ENCODE measurements at regions not wholly inside any gene's neighbourhood (a gene's known extent, or its start where the extent isn't known, plus 50 kb on each side); places are given as distances from the start of the nearest gene placed in this dataset.

DNA sequence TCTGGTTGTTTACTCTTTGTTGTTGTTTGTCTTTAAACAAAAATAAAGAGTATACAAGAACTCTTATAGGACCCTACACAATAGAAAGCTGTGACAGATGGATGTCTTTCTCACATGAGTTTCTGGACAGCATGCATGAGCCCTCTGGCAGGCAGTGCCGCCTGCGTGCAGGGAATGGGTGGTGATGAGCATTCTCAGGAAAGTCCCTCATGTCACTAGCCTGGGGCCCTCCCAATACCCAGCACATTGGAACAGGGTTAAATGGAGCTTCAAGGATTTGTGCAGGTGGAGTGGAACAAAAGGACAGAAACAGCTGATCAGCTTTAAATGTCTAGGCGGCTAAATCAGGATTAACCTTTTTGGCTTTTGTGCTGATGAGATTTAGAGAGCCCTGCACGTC, 181.0 kb upstream of the CD180 start:
- H3K9me3 Mint-ChIP-seq, result peaks cover 0 to 2% (median 0%) of the 10 kb centered on the region in 7 donors
- H3K36me3 ChIP-seq (ENCODE audit: control insufficient read depth, insufficient read depth, low read length), result no peaks in the 10 kb centered on the region
- ATAC-seq (ENCODE audit: low read depth in 2 of 2) (no peak), DNase-seq (no peak)
- H3K27ac ChIP-seq (ENCODE audit: insufficient read depth, low read length, poor library complexity, severe bottlenecking), result no peak overlapping the region
- peaks cover 2% of the 10 kb centered on the region for H3K27me3 ChIP-seq (ENCODE audit: control insufficient read depth, insufficient read depth, low read length)
- no peaks in the 10 kb centered on the region for H3K27me3 Mint-ChIP-seq
- H3K36me3 Mint-ChIP-seq, result no peaks in the 10 kb centered on the region
- H3K9me3 ChIP-seq (ENCODE audit: control insufficient read depth in 2 of 2, low read length in 2 of 2), result no peaks in the 10 kb centered on the region
- H3K27ac Mint-ChIP-seq, result no peak overlapping the region
- H3K4me1 Mint-ChIP-seq, result no peaks in the 10 kb centered on the region
- H3K4me3 Mint-ChIP-seq, result no peak overlapping the region
- no peak overlapping the region for H3K4me3 ChIP-seq (ENCODE audit: low read depth, low read length)
- no peaks in the 10 kb centered on the region for H3K4me1 ChIP-seq (ENCODE audit: control insufficient read depth, insufficient read depth, low read length, poor library complexity, severe bottlenecking)

DNA sequence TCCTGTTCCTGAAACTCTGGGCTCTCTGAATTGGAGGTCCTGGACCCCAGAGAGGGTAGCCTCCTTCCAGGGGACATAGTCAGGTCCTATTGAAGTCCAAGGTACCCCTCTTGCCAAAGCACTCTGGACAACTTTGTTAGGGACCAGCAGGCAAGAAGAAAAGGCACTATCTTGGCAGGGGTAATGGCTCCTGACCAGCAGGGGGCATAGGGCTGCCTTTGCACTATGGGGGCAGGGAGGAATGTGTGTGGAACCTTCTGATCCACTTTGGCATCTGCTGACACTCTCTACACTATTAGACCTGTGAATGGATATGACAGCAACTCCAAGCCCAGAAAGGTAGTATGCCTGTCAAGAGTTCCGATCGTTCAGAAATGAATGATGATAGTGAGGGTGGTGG, 179.0 kb upstream of the CD180 start:
- peaks cover 4% of the 10 kb centered on the region for H3K27me3 Mint-ChIP-seq
- no peaks in the 10 kb centered on the region for H3K9me3 ChIP-seq (ENCODE audit: control insufficient read depth in 2 of 2, low read length in 2 of 2)
- ATAC-seq (ENCODE audit: low read depth in 2 of 2), result no peak
- no peak overlapping the region for H3K4me3 ChIP-seq (ENCODE audit: low read depth, low read length)
- no peak overlapping the region for H3K4me3 Mint-ChIP-seq
- no peaks in the 10 kb centered on the region for H3K4me1 Mint-ChIP-seq
- H3K9me3 Mint-ChIP-seq, result no peaks in the 10 kb centered on the region
- H3K4me1 ChIP-seq (ENCODE audit: control insufficient read depth, insufficient read depth, low read length, poor library complexity, severe bottlenecking), result no peaks in the 10 kb centered on the region
- no peak overlapping the region for H3K27ac ChIP-seq (ENCODE audit: insufficient read depth, low read length, poor library complexity, severe bottlenecking)
- H3K27ac Mint-ChIP-seq, result no peak overlapping the region
- DNase-seq, result peak in 1 of 3 donors; percentile 12
- no peaks in the 10 kb centered on the region for H3K27me3 ChIP-seq (ENCODE audit: control insufficient read depth, insufficient read depth, low read length)
- H3K36me3 Mint-ChIP-seq, result no peaks in the 10 kb centered on the region
- H3K36me3 ChIP-seq (ENCODE audit: control insufficient read depth, insufficient read depth, low read length), result no peaks in the 10 kb centered on the region

DNA sequence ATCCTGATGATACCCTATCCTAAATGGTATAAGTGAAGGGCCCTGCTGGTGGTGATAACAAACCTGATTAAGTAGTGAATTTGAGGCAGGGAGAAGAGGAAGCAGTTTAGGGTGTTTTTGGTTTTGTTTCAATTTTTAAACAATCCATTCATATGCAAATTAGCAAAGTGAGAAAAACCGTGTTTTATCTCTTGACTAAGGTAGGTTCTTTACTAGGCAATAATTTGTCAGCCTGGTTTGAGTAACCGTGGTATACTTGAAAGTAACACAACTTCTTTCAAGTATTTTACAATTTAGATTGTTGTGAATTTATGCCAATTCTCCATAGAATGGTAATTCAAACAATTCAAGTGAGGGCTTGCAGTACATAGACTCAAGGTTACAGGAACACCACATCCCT, 177.8 kb upstream of the CD180 start:
- H3K27ac ChIP-seq (ENCODE audit: insufficient read depth, low read length, poor library complexity, severe bottlenecking), result no peak overlapping the region
- peaks cover 9% of the 10 kb centered on the region for H3K27me3 Mint-ChIP-seq
- ATAC-seq (ENCODE audit: low read depth in 2 of 2) (no peak), DNase-seq (no peak)
- no peaks in the 10 kb centered on the region for H3K4me1 ChIP-seq (ENCODE audit: control insufficient read depth, insufficient read depth, low read length, poor library complexity, severe bottlenecking)
- H3K36me3 ChIP-seq (ENCODE audit: control insufficient read depth, insufficient read depth, low read length), result no peaks in the 10 kb centered on the region
- no peak overlapping the region for H3K4me3 ChIP-seq (ENCODE audit: low read depth, low read length)
- H3K9me3 Mint-ChIP-seq, result no peaks in the 10 kb centered on the region
- H3K4me3 Mint-ChIP-seq, result no peak overlapping the region
- H3K27ac Mint-ChIP-seq, result no peak overlapping the region
- H3K9me3 ChIP-seq (ENCODE audit: control insufficient read depth in 2 of 2, low read length in 2 of 2), result no peaks in the 10 kb centered on the region
- H3K27me3 ChIP-seq (ENCODE audit: control insufficient read depth, insufficient read depth, low read length), result no peaks in the 10 kb centered on the region
- no peaks in the 10 kb centered on the region for H3K36me3 Mint-ChIP-seq
- no peaks in the 10 kb centered on the region for H3K4me1 Mint-ChIP-seq

DNA sequence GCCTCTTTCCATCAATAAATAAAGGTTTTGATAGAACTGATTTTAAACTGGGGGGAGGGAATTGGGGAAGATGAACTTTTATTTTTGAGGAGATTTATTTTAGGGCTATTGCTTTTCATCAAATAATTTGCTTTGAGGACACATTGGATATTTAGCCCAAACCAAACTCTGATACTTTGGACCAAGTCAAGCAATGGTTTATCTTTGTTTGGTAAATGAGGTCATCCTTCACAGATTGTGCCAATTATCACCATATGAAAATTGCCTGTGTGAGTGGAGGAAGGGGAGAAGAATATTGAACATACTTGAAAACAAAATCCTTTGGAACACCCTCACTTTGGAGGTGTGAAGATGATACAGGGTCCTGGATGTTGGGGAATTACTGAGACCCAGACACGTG, 176.9 kb upstream of the CD180 start:
- Mint-ChIP-seq H3K4me3 (no peak overlapping the region), H3K9me3 (no peaks in the 10 kb centered on the region), H3K36me3 (no peaks in the 10 kb centered on the region), H3K27me3 (peaks cover 17% of the 10 kb centered on the region), H3K27ac (no peak overlapping the region), H3K4me1 (no peaks in the 10 kb centered on the region)
- no peak for ATAC-seq (ENCODE audit: low read depth in 2 of 2)
- Histone ChIP-seq H3K27me3 (ENCODE audit: control insufficient read depth, insufficient read depth, low read length) (no peaks in the 10 kb centered on the region), H3K9me3 (ENCODE audit: control insufficient read depth in 2 of 2, low read length in 2 of 2) (no peaks in the 10 kb centered on the region), H3K36me3 (ENCODE audit: control insufficient read depth, insufficient read depth, low read length) (no peaks in the 10 kb centered on the region), H3K4me1 (ENCODE audit: control insufficient read depth, insufficient read depth, low read length, poor library complexity, severe bottlenecking) (no peaks in the 10 kb centered on the region), H3K4me3 (ENCODE audit: low read depth, low read length) (no peak overlapping the region), H3K27ac (ENCODE audit: insufficient read depth, low read length, poor library complexity, severe bottlenecking) (no peak overlapping the region)
- no peak for DNase-seq

DNA sequence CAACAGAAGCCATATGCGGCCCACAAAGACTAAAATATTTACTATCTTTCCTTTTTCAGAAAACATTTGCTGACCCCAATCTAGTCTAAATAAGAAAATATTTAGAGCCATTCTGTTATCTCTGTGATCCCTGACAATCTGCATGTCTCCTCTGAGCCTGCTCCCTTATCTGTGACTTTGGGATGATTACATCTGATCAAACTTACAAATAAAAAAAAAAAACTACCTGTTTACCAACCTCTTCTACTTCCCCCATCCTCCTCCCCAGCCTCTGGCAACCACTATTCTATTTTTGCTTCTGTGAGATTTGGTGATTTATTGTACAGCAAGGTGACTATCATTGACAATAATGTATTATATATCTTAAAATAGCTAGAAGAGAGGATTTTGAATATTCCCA, 176.3 kb upstream of the CD180 start:
- H3K27ac ChIP-seq (ENCODE audit: insufficient read depth, low read length, poor library complexity, severe bottlenecking), result no peak overlapping the region
- no peaks in the 10 kb centered on the region for H3K4me1 ChIP-seq (ENCODE audit: control insufficient read depth, insufficient read depth, low read length, poor library complexity, severe bottlenecking)
- H3K27me3 Mint-ChIP-seq, result peaks cover 17% of the 10 kb centered on the region
- H3K9me3 Mint-ChIP-seq, result no peaks in the 10 kb centered on the region
- no peak for DNase-seq
- no peak for ATAC-seq (ENCODE audit: low read depth in 2 of 2)
- H3K36me3 ChIP-seq (ENCODE audit: control insufficient read depth, insufficient read depth, low read length), result no peaks in the 10 kb centered on the region
- no peak overlapping the region for H3K4me3 ChIP-seq (ENCODE audit: low read depth, low read length)
- no peaks in the 10 kb centered on the region for H3K4me1 Mint-ChIP-seq
- H3K36me3 Mint-ChIP-seq, result no peaks in the 10 kb centered on the region
- no peak overlapping the region for H3K4me3 Mint-ChIP-seq
- no peaks in the 10 kb centered on the region for H3K9me3 ChIP-seq (ENCODE audit: control insufficient read depth in 2 of 2, low read length in 2 of 2)
- no peak overlapping the region for H3K27ac Mint-ChIP-seq
- no peaks in the 10 kb centered on the region for H3K27me3 ChIP-seq (ENCODE audit: control insufficient read depth, insufficient read depth, low read length)

GRCh38 chr5:67371924-67372323, 175.3 kb upstream of the CD180 start:
- no peak overlapping the region for H3K4me3 ChIP-seq (ENCODE audit: low read depth, low read length)
- no peak overlapping the region for H3K4me3 Mint-ChIP-seq
- no peaks in the 10 kb centered on the region for H3K27me3 ChIP-seq (ENCODE audit: control insufficient read depth, insufficient read depth, low read length)
- peaks cover 17% of the 10 kb centered on the region for H3K27me3 Mint-ChIP-seq
- DNase-seq, result no peak
- H3K36me3 ChIP-seq (ENCODE audit: control insufficient read depth, insufficient read depth, low read length), result no peaks in the 10 kb centered on the region
- no peak overlapping the region for H3K27ac ChIP-seq (ENCODE audit: insufficient read depth, low read length, poor library complexity, severe bottlenecking)
- no peaks in the 10 kb centered on the region for H3K4me1 Mint-ChIP-seq
- no peak overlapping the region for H3K27ac Mint-ChIP-seq
- H3K9me3 Mint-ChIP-seq, result no peaks in the 10 kb centered on the region
- no peak for ATAC-seq (ENCODE audit: low read depth in 2 of 2)
- no peaks in the 10 kb centered on the region for H3K9me3 ChIP-seq (ENCODE audit: control insufficient read depth in 2 of 2, low read length in 2 of 2)
- no peaks in the 10 kb centered on the region for H3K4me1 ChIP-seq (ENCODE audit: control insufficient read depth, insufficient read depth, low read length, poor library complexity, severe bottlenecking)
- H3K36me3 Mint-ChIP-seq, result no peaks in the 10 kb centered on the region

DNA sequence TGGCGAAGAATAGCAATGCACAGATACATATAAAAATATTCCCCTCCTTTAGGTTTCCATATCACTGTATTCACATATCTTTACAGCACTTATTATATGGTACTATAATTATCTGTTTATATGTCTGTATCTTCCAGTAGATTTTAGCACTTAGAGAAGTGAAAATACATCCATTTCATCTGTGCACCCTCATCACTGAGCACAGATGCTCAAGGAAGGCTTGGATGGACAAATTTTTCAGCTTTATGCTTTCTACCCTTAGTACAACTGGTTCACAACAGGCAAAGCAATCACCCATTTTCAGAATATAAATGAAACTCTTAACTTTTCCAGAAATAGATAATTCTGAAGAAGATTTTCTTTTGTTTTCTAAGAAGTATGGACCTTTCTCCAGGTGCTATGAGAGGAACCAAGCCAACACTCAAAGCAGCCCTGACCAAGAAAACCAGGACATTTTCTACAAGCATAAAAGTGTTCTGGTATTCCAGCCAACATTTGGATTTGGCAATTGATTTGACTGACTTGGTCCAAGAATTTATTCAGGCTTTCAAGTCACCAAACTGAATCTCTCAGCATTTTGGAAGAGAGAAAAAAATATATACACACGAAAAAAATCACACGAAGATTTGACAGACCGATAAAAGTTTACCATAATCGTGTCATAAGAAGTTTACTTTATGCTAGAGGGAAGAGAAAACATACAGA, 170.2 kb upstream of the CD180 start:
- Histone ChIP-seq H3K27ac (ENCODE audit: insufficient read depth, low read length, poor library complexity, severe bottlenecking) (no peak overlapping the region), H3K4me3 (ENCODE audit: low read depth, low read length) (no peak overlapping the region), H3K9me3 (ENCODE audit: control insufficient read depth in 2 of 2, low read length in 2 of 2) (no peaks in the 10 kb centered on the region), H3K27me3 (ENCODE audit: control insufficient read depth, insufficient read depth, low read length) (peaks cover 1% of the 10 kb centered on the region), H3K4me1 (ENCODE audit: control insufficient read depth, insufficient read depth, low read length, poor library complexity, severe bottlenecking) (no peaks in the 10 kb centered on the region), H3K36me3 (ENCODE audit: control insufficient read depth, insufficient read depth, low read length) (no peaks in the 10 kb centered on the region)
- H3K9me3 Mint-ChIP-seq, result peaks cover 0 to 5% (median 0%) of the 10 kb centered on the region in 7 donors
- no peaks in the 10 kb centered on the region for H3K4me1 Mint-ChIP-seq
- peaks cover 17% of the 10 kb centered on the region for H3K27me3 Mint-ChIP-seq
- ATAC-seq (ENCODE audit: low read depth in 2 of 2) (no peak), DNase-seq (no peak)
- H3K36me3 Mint-ChIP-seq, result no peaks in the 10 kb centered on the region
- no peak overlapping the region for H3K4me3 Mint-ChIP-seq
- H3K27ac Mint-ChIP-seq, result no peak overlapping the region

- Mint-ChIP-seq H3K27ac (no peak overlapping the region), H3K27me3 (peaks cover 14% of the 10 kb centered on the region), H3K4me1 (no peaks in the 10 kb centered on the region), H3K4me3 (no peak overlapping the region), H3K36me3 (no peaks in the 10 kb centered on the region), H3K9me3 (peaks cover 0 to 5% (median 0%) of the 10 kb centered on the region in 7 donors)
- no peaks in the 10 kb centered on the region for H3K36me3 ChIP-seq (ENCODE audit: control insufficient read depth, insufficient read depth, low read length)
- no peaks in the 10 kb centered on the region for H3K9me3 ChIP-seq (ENCODE audit: control insufficient read depth in 2 of 2, low read length in 2 of 2)
- peaks cover 1% of the 10 kb centered on the region for H3K27me3 ChIP-seq (ENCODE audit: control insufficient read depth, insufficient read depth, low read length)
- ATAC-seq (ENCODE audit: low read depth in 2 of 2), result no peak
- H3K27ac ChIP-seq (ENCODE audit: insufficient read depth, low read length, poor library complexity, severe bottlenecking), result no peak overlapping the region
- H3K4me1 ChIP-seq (ENCODE audit: control insufficient read depth, insufficient read depth, low read length, poor library complexity, severe bottlenecking), result no peaks in the 10 kb centered on the region
- no peak for DNase-seq
- no peak overlapping the region for H3K4me3 ChIP-seq (ENCODE audit: low read depth, low read length)
Measured at GRCh38 chr5:67366276-67366675, 169.7 kb upstream of the CD180 start.
